A549 (cell line): ENCODE measurements at regions not wholly inside any gene's neighbourhood (a gene's known extent, or its start where the extent isn't known, plus 50 kb on each side); places are given as distances from the start of the nearest gene placed in this dataset.

Source experiments
- ATAC-seq, 2 experiments: fragments of 200-7000 bp in 1 of 2; fragments of >200 bp in 1 of 2; cut with Nextera tagmentation in 1 of 2; cut with Tn5 transposase in 1 of 2; 3 replicates each; pipeline versions ENCODE4 v1.8.0 to v1.9.1; 2018 to 2020; ENCODE audit warnings: mild to moderate bottlenecking in 1 of 2, moderate library complexity in 1 of 2
- CTCF ChIA-PET: fragments of 300-600 bp; sonication (Branson Sonifier 250); formaldehyde crosslinking; extraction: SDS; loops from one replicate; lab custom pipeline; 2021; ENCODE audit warnings: antibody characterized with exemption, inconsistent platforms; lab: Yijun Ruan, JAX
- POLR2A ChIA-PET: fragments of 350-600 bp; formaldehyde crosslinking; extraction: SDS; loops from one replicate; lab custom pipeline; 2021; ENCODE audit warnings: antibody characterized with exemption, inconsistent platforms; lab: Yijun Ruan, JAX
- DNase-seq, 2 experiments: peaks; one replicate each; pipeline versions ENCODE4 v3.0.0 to v3.0.0-alpha.2; 2011 to 2016; ENCODE audit warnings: low read depth in 1 of 2, low spot score in 1 of 2
- FAIRE-seq: peaks from 2 replicates; lab custom pipeline; 2011; peaks lifted over from hg19 to GRCh38; lab: Jason Lieb, UNC
- H3K27ac ChIP-seq, 2 experiments: fragments of >200 bp; sonication (Bioruptor Twin); formaldehyde crosslinking; 3 replicates each; pipeline ENCODE4 v1.5.1; 2016 to 2017
- H3K4me1 ChIP-seq: fragments of >200 bp; sonication (Bioruptor Twin); formaldehyde crosslinking; 3 replicates; pipeline ENCODE4 v1.6.1; 2016
- H3K4me2 ChIP-seq: fragments of >200 bp; sonication (Bioruptor Twin); formaldehyde crosslinking; 3 replicates; pipeline ENCODE4 v1.6.1; 2016
- H3K4me3 ChIP-seq: fragments of >200 bp; sonication (Bioruptor Twin); formaldehyde crosslinking; 3 replicates; pipeline ENCODE4 v1.5.1; 2016
- H3K9me3 ChIP-seq: fragments of >200 bp; sonication (Bioruptor Twin); formaldehyde crosslinking; 3 replicates; pipeline ENCODE4 v1.6.1; 2016
- BHLHE40 ChIP-seq: IDR thresholded peaks from 2 replicates; pipeline ENCODE4 v1.6.1; 2012; ENCODE audit warnings: low read depth, low read length, inconsistent platforms
- CTCF ChIP-seq: fragments of >200 bp; sonication (Bioruptor Twin); formaldehyde crosslinking; IDR thresholded peaks from 3 replicates; pipeline ENCODE4 v1.5.1; 2016
- ESRRA ChIP-seq: fragments of 150-350 bp; IDR thresholded peaks from 2 replicates; pipeline ENCODE4 v1.6.1; 2014; ENCODE audit warnings: mild to moderate bottlenecking, low read length, borderline replicate concordance
- GATA3 ChIP-seq: IDR thresholded peaks from 2 replicates; pipeline ENCODE4 v1.6.1; 2012; ENCODE audit warnings: borderline replicate concordance
- HMGXB4 ChIP-seq: fragments of 250-450 bp; sonication (Bioruptor Pico); IDR thresholded peaks from 2 replicates; pipeline ENCODE4 v1.5.0; 2021; ENCODE audit warnings: mild to moderate bottlenecking, moderate library complexity, borderline replicate concordance
- HOXB5 ChIP-seq: fragments of 250-450 bp; sonication (Bioruptor Pico); IDR thresholded peaks from 2 replicates; pipeline ENCODE4 v1.5.0; 2020; ENCODE audit warnings: mild to moderate bottlenecking, moderate library complexity
- SREBF2 ChIP-seq: fragments of 450-650 bp; IDR thresholded peaks from 2 replicates; pipeline ENCODE4 v1.6.1; 2014; ENCODE audit warnings: mild to moderate bottlenecking, moderate library complexity
- ZC3H11A ChIP-seq: fragments of 450-650 bp; IDR thresholded peaks from 2 replicates; pipeline ENCODE4 v1.6.1; 2014; ENCODE audit warnings: antibody characterized with exemption, mild to moderate bottlenecking
- WGBS: methylation state at CpG from one replicate; pipeline ENCODE4 v1.1.6; 2017; ENCODE audit errors: missing lambda C conversion rate; 5-methylcytosine and 5-hydroxymethylcytosine counted together
- TF ChIP-seq, protein P1 (sequence below): fragments of >200 bp; sonication (Bioruptor Twin); formaldehyde crosslinking; IDR thresholded peaks from 2 replicates; pipeline ENCODE4 v1.6.1; 2016
- TF ChIP-seq, protein P2 (sequence below): fragments of 450-650 bp; IDR thresholded peaks from 2 replicates; pipeline ENCODE4 v1.6.1; 2014; ENCODE audit warnings: antibody characterized with exemption

- 13% methylated on average over 1 of the region's 1 CpG for WGBS
- ATAC-seq (no peak), DNase-seq (no peak), FAIRE-seq (no peak)
- Histone ChIP-seq H3K4me3 (no peak overlapping the region), H3K9me3 (no peaks in the 10 kb centered on the region), H3K27ac (no peak overlapping the region)
- CTCF ChIA-PET, result no interaction called here
- POLR2A ChIA-PET, result no interaction called here
- TF ChIP-seq CTCF (no peak), HMGXB4 (no peak), ZC3H11A (no peak), BHLHE40 (no peak), HOXB5 (CRISPR knock-in tag) (no peak), GATA3 (no peak), ESRRA (no peak), SREBF2 (no peak)
- TF ChIP-seq, protein P1, sequence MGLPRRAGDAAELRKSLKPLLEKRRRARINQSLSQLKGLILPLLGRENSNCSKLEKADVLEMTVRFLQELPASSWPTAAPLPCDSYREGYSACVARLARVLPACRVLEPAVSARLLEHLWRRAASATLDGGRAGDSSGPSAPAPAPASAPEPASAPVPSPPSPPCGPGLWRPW, result no peak
- TF ChIP-seq, protein P2, sequence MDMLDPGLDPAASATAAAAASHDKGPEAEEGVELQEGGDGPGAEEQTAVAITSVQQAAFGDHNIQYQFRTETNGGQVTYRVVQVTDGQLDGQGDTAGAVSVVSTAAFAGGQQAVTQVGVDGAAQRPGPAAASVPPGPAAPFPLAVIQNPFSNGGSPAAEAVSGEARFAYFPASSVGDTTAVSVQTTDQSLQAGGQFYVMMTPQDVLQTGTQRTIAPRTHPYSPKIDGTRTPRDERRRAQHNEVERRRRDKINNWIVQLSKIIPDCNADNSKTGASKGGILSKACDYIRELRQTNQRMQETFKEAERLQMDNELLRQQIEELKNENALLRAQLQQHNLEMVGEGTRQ, result no peak
- TF ChIP-seq, all 56 proteins: peak for 0
- H3K4me2 ChIP-seq, result no peak overlapping the region
- H3K4me1 ChIP-seq, result no peaks in the 10 kb centered on the region
Observed at GRCh38 chr6:101341926-101342325, 51.6 kb upstream of the GRIK2 start.
